ENCODE measurements at regions not wholly inside any gene's neighbourhood (a gene's known extent, or its start where the extent isn't known, plus 50 kb on each side); places are given as distances from the start of the nearest gene placed in this dataset.
"Not testable (repeated sequence)": the region's sequence is repeated elsewhere in the genome, so short reads cannot be mapped to it uniquely, and the experiment has no call there.

GRCh38 chr15:25246641-25247406 is 192.0 kb downstream of the UBE3A start:
- in situ Hi-C loops (cut with MboI; ENCODE audit: low sequenced_read_pairs) = no loop called here

- in situ Hi-C loops (cut with MboI; ENCODE audit: low sequenced_read_pairs) = no loop called here
These were observed 191.3 kb downstream of the UBE3A start for GRCh38 chr15:25247407-25248038.

- in situ Hi-C loops (cut with MboI; ENCODE audit: low sequenced_read_pairs) = not testable (repeated sequence)
These were observed 190.7 kb downstream of the UBE3A start for GRCh38 chr15:25248087-25248486.

- in situ Hi-C loops (cut with MboI; ENCODE audit: low sequenced_read_pairs) = no loop called here
These were observed 190.1 kb downstream of the UBE3A start for GRCh38 chr15:25248583-25249235.

- in situ Hi-C loops (cut with MboI; ENCODE audit: low sequenced_read_pairs) = no loop called here
These were observed 189.4 kb downstream of the UBE3A start for GRCh38 chr15:25249236-25250010.

GRCh38 chr15:25250011-25250596 is 188.7 kb downstream of the UBE3A start:
- in situ Hi-C loops (cut with MboI; ENCODE audit: low sequenced_read_pairs) = no loop called here

GRCh38 chr15:25250906-25251622 is 187.8 kb downstream of the UBE3A start:
- in situ Hi-C loops (cut with MboI; ENCODE audit: low sequenced_read_pairs) = no loop called here

- in situ Hi-C loops (cut with MboI; ENCODE audit: low sequenced_read_pairs) = no loop called here
These were observed 187.0 kb downstream of the UBE3A start for GRCh38 chr15:25251700-25252390.

- in situ Hi-C loops (cut with MboI; ENCODE audit: low sequenced_read_pairs) = not testable (repeated sequence)
These were observed 185.5 kb downstream of the UBE3A start for GRCh38 chr15:25253048-25253973.

GRCh38 chr15:25268166-25268565 is 170.7 kb downstream of the UBE3A start:
- in situ Hi-C loops (cut with MboI; ENCODE audit: low sequenced_read_pairs) = no loop called here

Measured in HL-60/S4 treated with phorbol 12-myristate 13-acetate at 8.2 ng/mL for 4 days and 3 days (cell line).